Esophagus (tissue), 2 donors: ENCODE measurements at regions not wholly inside any gene's neighbourhood (a gene's known extent, or its start where the extent isn't known, plus 50 kb on each side); places are given as distances from the start of the nearest gene placed in this dataset.

Experiments used
- H3K27ac ChIP-seq, 2 donors: one replicate each; pipeline ENCODE4 v1.5.1; 2013; ENCODE audit warnings: low read depth in 2 of 2, mild to moderate bottlenecking in 2 of 2, inconsistent platforms in 1 of 2, low read length in 1 of 2, moderate library complexity in 1 of 2
- H3K27me3 ChIP-seq, 2 donors: one replicate each; pipeline ENCODE4 v1.6.1; 2013; ENCODE audit warnings: low read length in 2 of 2, control low read depth in 1 of 2, mild to moderate bottlenecking in 1 of 2; ENCODE audit not compliant: insufficient read depth in 2 of 2, control insufficient read depth in 1 of 2
- H3K36me3 ChIP-seq, 2 donors: one replicate each; pipeline ENCODE4 v1.6.1; 2013; ENCODE audit warnings: low read length in 1 of 2; ENCODE audit not compliant: control insufficient read depth in 2 of 2, insufficient read depth in 2 of 2
- H3K4me1 ChIP-seq, 2 donors: one replicate each; pipeline ENCODE4 v1.6.1; 2013; ENCODE audit warnings: low read length in 1 of 2; ENCODE audit not compliant: control insufficient read depth in 2 of 2, insufficient read depth in 2 of 2
- H3K4me3 ChIP-seq, 2 donors: one replicate each; pipeline ENCODE4 v1.5.1; 2013; ENCODE audit warnings: low read length in 2 of 2, mild to moderate bottlenecking in 2 of 2, low read depth in 1 of 2, moderate library complexity in 1 of 2
- H3K9me3 ChIP-seq, 2 donors: one replicate each; pipeline ENCODE4 v1.6.1; 2013; ENCODE audit warnings: mild to moderate bottlenecking in 2 of 2, low read depth in 1 of 2, low read length in 1 of 2, moderate library complexity in 1 of 2; ENCODE audit not compliant: control insufficient read depth in 2 of 2, insufficient read depth in 1 of 2
- WGBS, 2 donors: extraction: QIAGEN DNeasy Blood & Tissue Kit; methylation state at CpG; one replicate each; pipeline ENCODE4 v1.1.7; 2013; 5-methylcytosine and 5-hydroxymethylcytosine counted together
- donor health status: healthy with polysubstance abuse.
- donor health status: Bipolar disorder and iron deficiency.

DNA sequence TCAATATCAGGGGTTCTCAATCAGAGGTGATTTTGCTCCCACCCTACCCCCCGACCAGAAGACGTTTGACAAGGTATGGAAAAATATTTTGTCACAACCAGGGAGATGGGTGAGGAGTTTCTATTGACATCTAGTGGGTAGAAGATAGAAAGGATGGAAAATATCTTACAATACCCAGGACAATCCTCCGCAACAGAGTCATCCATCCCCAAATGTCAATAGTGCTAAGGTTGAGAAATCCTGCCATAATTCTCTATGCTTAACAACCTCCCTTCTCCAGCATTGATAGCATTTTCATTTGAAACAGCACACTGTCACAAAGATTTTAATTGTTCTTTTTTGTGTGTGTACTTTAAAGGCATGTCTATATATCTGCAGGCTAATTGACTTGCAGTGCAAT is 890.5 kb downstream of the PDHA2 start:
- no peaks in the 10 kb centered on the region for H3K4me1 ChIP-seq
- no peaks in the 10 kb centered on the region for H3K9me3 ChIP-seq
- H3K36me3 ChIP-seq = no peaks in the 10 kb centered on the region
- no peaks in the 10 kb centered on the region for H3K27me3 ChIP-seq
- no peak overlapping the region for H3K27ac ChIP-seq
- no peak overlapping the region for H3K4me3 ChIP-seq
- 73 to 88% methylated on average over 3 of the region's 3 CpGs for WGBS, 2 donors

GRCh38 chr4:96736352-96736889 is 896.5 kb downstream of the PDHA2 start:
- Histone ChIP-seq H3K4me3 (no peak overlapping the region), H3K27me3 (no peaks in the 10 kb centered on the region), H3K36me3 (no peaks in the 10 kb centered on the region), H3K9me3 (no peaks in the 10 kb centered on the region), H3K27ac (no peak overlapping the region), H3K4me1 (no peaks in the 10 kb centered on the region)
- 49 to 60% methylated on average over 2 of the region's 2 CpGs for WGBS, 2 donors

DNA sequence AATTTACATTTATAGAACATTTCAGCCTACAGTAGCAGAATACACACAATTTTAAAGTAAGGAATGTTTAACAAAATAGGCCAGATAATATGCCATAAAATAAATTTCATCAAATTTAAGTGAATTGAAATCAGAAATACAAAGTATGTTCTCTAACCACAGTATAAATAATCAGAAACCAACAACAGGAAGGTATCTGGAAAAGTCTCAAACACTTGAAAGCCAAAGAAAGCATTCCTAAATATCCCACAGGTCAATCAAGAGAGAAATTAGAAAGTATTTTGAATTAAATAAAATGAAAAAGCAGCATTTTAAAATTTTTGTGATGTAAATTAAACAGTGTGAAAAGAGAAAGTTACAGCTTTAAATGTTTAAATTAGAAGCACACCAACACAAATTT is 899.2 kb downstream of the PDHA2 start:
- H3K27me3 ChIP-seq = no peaks in the 10 kb centered on the region
- no peak overlapping the region for H3K27ac ChIP-seq
- no peaks in the 10 kb centered on the region for H3K4me1 ChIP-seq
- no peak overlapping the region for H3K4me3 ChIP-seq
- no peaks in the 10 kb centered on the region for H3K36me3 ChIP-seq
- H3K9me3 ChIP-seq = peaks cover 10 to 11% of the 10 kb centered on the region in 2 donors

DNA sequence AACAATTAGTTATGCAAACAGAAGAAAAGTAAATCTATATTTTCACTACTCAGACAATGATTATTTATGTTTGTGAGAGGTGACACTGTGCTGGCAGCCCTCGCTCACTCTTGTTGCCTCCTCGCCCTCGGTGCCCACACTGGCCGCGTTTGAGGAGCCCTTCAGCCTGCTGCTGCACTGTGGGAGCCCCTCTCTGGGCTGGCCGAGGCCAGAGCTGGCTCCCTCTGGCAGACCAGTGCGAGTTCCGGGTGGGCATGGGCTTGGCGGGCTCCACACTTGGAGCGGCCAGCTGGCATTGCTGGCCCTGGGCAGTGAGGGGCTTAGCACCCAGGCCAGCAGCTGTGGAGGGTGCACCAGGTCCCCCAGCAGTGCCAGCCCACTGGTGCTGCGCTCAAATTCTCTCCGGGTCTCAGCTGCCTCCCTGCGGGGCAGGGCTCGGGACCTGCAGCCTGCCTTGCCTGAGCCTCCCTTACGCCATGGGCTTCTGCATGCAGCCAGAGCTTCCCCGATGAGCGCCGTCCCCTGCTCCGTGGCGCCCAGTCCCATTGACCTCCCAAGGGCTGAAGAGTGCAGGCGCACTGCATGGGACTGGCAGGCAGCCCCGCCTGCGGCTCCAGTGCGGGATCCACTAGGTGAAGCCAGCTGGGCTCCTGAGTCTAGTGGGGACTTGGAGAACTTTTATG is 902.6 kb downstream of the PDHA2 start:
- WGBS, 2 donors = 90 to 92% methylated on average over 24 of the region's 24 CpGs
- Histone ChIP-seq H3K4me1 (no peaks in the 10 kb centered on the region), H3K27ac (no peak overlapping the region), H3K4me3 (no peak overlapping the region), H3K36me3 (no peaks in the 10 kb centered on the region), H3K9me3 (peaks cover 10 to 11% of the 10 kb centered on the region in 2 donors), H3K27me3 (no peaks in the 10 kb centered on the region)

DNA sequence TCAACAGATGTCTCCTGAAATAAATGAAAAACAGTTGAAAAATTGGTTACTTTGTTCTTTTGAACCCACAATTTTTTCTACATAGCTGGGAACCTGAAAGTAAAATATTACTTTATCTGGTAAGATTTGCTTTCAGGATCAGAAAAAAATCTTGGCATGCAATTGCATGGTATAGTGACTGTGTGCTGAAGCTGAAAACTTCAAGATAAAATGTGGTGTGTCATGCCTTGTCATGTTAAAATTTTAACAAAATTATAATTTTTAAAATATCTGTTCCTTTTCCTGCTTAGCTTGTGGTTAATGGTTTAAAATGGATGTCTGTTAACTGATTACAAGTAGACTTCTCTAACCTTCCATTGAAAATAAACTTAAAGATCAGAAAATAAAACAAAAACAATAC is 904.8 kb downstream of the PDHA2 start:
- H3K4me1 ChIP-seq = no peaks in the 10 kb centered on the region
- H3K4me3 ChIP-seq = no peak overlapping the region
- peaks cover 13% of the 10 kb centered on the region in 2 donors for H3K9me3 ChIP-seq
- no peaks in the 10 kb centered on the region for H3K27me3 ChIP-seq
- H3K36me3 ChIP-seq = no peaks in the 10 kb centered on the region
- no peak overlapping the region for H3K27ac ChIP-seq

DNA sequence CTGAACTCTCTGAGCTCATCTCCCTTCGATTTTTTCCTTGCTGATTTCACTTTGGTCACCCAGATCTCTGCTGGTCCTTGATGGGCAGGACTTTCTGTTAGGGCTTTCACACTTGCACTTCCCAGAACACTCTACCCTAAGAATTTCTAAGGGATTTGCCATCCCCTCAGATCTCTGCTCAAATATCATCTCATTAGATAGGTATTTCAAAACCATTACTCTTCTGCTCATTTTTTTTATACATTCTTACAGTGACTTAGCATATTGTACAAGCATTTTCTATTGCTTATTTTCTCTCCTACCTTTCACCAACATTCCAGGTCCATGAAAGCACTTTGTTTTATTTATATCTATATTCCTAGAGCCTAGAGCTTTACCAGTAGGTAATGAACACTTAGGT is 913.3 kb downstream of the PDHA2 start:
- 40 to 41% methylated on average over 1 of the region's 1 CpG for WGBS, 2 donors
- H3K4me3 ChIP-seq = no peak overlapping the region
- no peak overlapping the region for H3K27ac ChIP-seq

DNA sequence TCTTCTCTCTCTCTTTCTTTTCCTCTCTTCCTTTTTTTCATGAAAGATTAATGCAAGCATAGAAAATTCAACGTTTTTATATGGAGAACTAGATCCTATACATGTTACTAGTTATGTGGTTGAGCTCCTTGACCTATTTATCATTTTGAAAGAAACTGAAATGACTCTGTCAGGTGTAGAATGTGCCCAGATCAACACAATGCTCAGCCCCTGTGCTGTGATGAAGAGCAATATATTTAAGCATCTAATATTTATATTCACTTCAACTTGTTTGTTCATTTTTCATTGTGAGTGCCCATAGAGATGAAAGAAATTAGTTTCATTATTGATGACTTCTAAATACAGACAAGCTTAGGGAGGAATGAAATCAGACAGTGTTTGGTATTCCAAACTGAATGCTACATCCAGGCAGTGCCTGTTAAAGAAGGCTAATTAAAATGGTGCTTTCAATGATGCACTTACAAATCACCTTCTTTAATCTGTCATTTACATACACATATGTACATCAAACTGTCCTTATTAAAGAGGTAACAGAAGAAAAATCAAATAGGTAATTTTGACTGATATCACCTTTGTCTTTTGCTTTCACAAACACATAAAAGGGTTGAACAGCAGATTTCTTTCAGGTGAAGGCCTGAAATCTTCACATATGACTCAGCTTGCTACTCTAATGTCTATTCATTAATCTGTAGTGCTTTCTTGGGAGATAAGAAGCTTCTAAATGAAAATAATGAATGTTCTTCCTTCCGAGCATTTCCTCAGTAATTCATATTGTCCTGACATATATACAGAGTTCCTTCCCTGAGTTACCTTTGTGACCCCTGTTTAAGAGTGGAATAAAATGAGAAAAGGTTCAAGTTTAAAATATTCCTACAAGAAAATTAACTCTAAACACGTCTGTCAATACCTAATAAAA is 915.9 kb downstream of the PDHA2 start:
- 30 to 35% methylated on average over 3 of the region's 3 CpGs for WGBS, 2 donors
- H3K4me1 ChIP-seq = no peaks in the 10 kb centered on the region
- no peak overlapping the region for H3K27ac ChIP-seq

More for the DNA sequence above, 913.3 kb downstream of the PDHA2 start:
- Histone ChIP-seq H3K9me3 (peaks cover 2 to 3% of the 10 kb centered on the region in 2 donors), H3K36me3 (no peaks in the 10 kb centered on the region), H3K27me3 (no peaks in the 10 kb centered on the region), H3K4me1 (no peaks in the 10 kb centered on the region)

GRCh38 chr4:96756584-96756983 is 916.7 kb downstream of the PDHA2 start:
- no peaks in the 10 kb centered on the region for H3K4me1 ChIP-seq
- whole genome bisulfite sequencing, 2 donors = 64 to 76% methylated on average over 1 of the region's 1 CpG
- no peaks in the 10 kb centered on the region for H3K9me3 ChIP-seq
- no peaks in the 10 kb centered on the region for H3K27me3 ChIP-seq
- no peaks in the 10 kb centered on the region for H3K36me3 ChIP-seq
- no peak overlapping the region for H3K4me3 ChIP-seq
- no peak overlapping the region for H3K27ac ChIP-seq

More for the DNA sequence above, 915.9 kb downstream of the PDHA2 start:
- Histone ChIP-seq H3K36me3 (no peaks in the 10 kb centered on the region), H3K4me3 (no peak overlapping the region), H3K9me3 (no peaks in the 10 kb centered on the region), H3K27me3 (no peaks in the 10 kb centered on the region)

DNA sequence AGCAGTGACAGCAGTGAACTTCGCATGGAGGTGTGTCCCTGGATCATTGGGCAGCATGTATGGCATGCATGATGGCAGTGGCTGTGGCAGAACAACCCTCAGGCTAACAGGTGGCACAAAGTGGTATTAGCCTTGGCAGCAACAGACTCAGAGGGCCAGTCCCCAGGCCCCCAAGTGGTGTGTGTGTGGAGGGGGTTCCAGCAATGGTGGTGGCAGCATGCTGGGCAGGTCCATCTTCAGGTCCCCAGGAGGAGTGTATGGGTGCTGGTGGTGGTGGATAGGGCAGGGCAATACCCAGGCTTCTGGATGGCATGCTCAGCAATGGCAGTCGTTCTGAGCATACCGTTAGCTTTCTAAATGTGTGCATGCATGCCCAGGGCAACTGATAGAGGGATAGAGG is 923.7 kb downstream of the PDHA2 start:
- H3K4me3 ChIP-seq = no peak overlapping the region
- no peak overlapping the region for H3K27ac ChIP-seq
- peaks cover 10 to 13% of the 10 kb centered on the region in 2 donors for H3K9me3 ChIP-seq
- no peaks in the 10 kb centered on the region for H3K27me3 ChIP-seq
- H3K4me1 ChIP-seq = no peaks in the 10 kb centered on the region
- H3K36me3 ChIP-seq = no peaks in the 10 kb centered on the region
- 82 to 86% methylated on average over 3 of the region's 3 CpGs for WGBS, 2 donors
